ENCODE measurements at regions not wholly inside any gene's neighbourhood (a gene's known extent, or its start where the extent isn't known, plus 50 kb on each side); places are given as distances from the start of the nearest gene placed in this dataset.

DNA sequence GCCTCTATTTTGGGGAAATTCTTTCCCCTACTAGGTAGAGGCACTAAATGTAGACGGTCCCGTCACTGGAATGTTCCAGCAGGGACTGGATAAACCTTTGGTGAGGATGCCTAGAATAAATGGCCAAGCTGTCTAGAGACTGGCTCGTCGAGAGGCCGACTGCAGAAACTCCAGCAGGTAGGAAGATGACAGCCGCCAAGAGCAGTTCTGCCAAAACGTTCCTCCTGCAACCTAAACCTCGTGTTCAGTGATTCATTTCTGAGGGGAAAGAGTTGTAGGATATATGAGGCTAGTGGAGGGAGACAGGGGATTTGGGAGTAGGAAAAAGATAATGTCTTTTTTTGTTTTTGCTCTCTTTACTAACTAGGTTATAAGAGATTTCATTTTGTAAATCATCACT, 184.7 kb upstream of the GDF10 start:
- WGBS, 5 donors, result 70 to 79% (median 75%) methylated on average over 8 of the region's 8 CpGs
- Histone ChIP-seq H3K4me1 (no peaks in the 10 kb centered on the region), H3K27me3 (peaks cover 0 to 6% (median 0%) of the 10 kb centered on the region in 3 donors), H3K27ac (no peak overlapping the region), H3K4me3 (no peak overlapping the region), H3K36me3 (no peaks in the 10 kb centered on the region), H3K9me3 (no peaks in the 10 kb centered on the region)
- intact Hi-C loops (cut with DNase I; ENCODE audit: low total_unique reads), result no loop called here
- no peak for TF ChIP-seq EP300 (IDR thresholded peaks at IDR 0.05)
- no peak for TF ChIP-seq POLR2A (IDR thresholded peaks at IDR 0.05)
- no peak for TF ChIP-seq POLR2AphosphoS5 (IDR thresholded peaks at IDR 0.05)
- DNase-seq, result no peak

DNA sequence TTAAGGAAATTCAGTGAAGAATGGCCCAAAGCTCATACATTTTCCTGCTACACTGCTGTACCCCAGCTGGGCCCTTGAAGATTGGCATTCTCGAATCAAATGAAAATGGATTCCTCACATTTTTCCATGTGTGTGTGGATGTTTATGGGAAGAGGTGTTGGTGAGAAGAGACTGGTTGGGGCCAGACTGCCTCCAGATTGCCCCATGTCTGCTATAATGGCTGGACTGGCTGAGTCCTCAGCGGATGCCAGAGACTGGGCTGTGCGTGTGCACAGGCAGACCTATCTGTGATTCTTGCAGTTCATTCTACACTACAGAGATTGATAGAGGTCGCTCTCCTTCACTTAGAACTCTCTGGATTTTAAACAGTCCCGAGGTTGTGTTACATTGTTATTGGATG, 183.6 kb upstream of the GDF10 start:
- Histone ChIP-seq H3K27ac (no peak overlapping the region), H3K4me1 (no peaks in the 10 kb centered on the region), H3K9me3 (no peaks in the 10 kb centered on the region), H3K4me3 (no peak overlapping the region), H3K27me3 (peaks cover 0 to 6% (median 0%) of the 10 kb centered on the region in 3 donors), H3K36me3 (no peaks in the 10 kb centered on the region)
- no peak for DNase-seq
- TF ChIP-seq POLR2AphosphoS5 (IDR thresholded peaks at IDR 0.05) (no peak), POLR2A (IDR thresholded peaks at IDR 0.05) (no peak), CTCF (IDR thresholded peaks at IDR 0.05) (no peak), EP300 (IDR thresholded peaks at IDR 0.05) (no peak)
- 80 to 85% (median 84%) methylated on average over 5 of the region's 5 CpGs for WGBS, 5 donors
- intact Hi-C loops (cut with DNase I; ENCODE audit: low total_unique reads), result no loop called here

GRCh38 chr10:47118326-47118725, 181.7 kb upstream of the GDF10 start:
- H3K27me3 ChIP-seq, result peaks cover 0 to 6% (median 0%) of the 10 kb centered on the region in 3 donors
- H3K4me3 ChIP-seq, result no peak overlapping the region
- no peaks in the 10 kb centered on the region for H3K36me3 ChIP-seq
- no peaks in the 10 kb centered on the region for H3K9me3 ChIP-seq
- H3K27ac ChIP-seq, result no peak overlapping the region
- intact Hi-C loops (cut with DNase I; ENCODE audit: low total_unique reads), result no loop called here
- 85 to 91% (median 88%) methylated on average over 6 of the region's 6 CpGs for WGBS, 5 donors
- no peak for DNase-seq
- H3K4me1 ChIP-seq, result no peaks in the 10 kb centered on the region
- TF ChIP-seq CTCF (IDR thresholded peaks at IDR 0.05) (no peak), POLR2A (IDR thresholded peaks at IDR 0.05) (no peak), POLR2AphosphoS5 (IDR thresholded peaks at IDR 0.05) (no peak), EP300 (IDR thresholded peaks at IDR 0.05) (no peak)

- 64 to 80% (median 70%) methylated on average over 7 of the region's 7 CpGs for WGBS, 5 donors
- no peak for TF ChIP-seq EP300 (IDR thresholded peaks at IDR 0.05)
- TF ChIP-seq POLR2A (IDR thresholded peaks at IDR 0.05), result no peak
- no peak for TF ChIP-seq CTCF (IDR thresholded peaks at IDR 0.05)
- no peak for TF ChIP-seq POLR2AphosphoS5 (IDR thresholded peaks at IDR 0.05)
- no peaks in the 10 kb centered on the region for H3K36me3 ChIP-seq
- no peaks in the 10 kb centered on the region for H3K9me3 ChIP-seq
- no peak overlapping the region for H3K27ac ChIP-seq
- intact Hi-C loops (cut with DNase I; ENCODE audit: low total_unique reads), result no loop called here
- no peak overlapping the region for H3K4me3 ChIP-seq
- no peak for DNase-seq
- H3K27me3 ChIP-seq, result peaks cover 0 to 6% (median 0%) of the 10 kb centered on the region in 3 donors
- no peaks in the 10 kb centered on the region for H3K4me1 ChIP-seq
These were observed 178.7 kb upstream of the GDF10 start for GRCh38 chr10:47121336-47121735.

DNA sequence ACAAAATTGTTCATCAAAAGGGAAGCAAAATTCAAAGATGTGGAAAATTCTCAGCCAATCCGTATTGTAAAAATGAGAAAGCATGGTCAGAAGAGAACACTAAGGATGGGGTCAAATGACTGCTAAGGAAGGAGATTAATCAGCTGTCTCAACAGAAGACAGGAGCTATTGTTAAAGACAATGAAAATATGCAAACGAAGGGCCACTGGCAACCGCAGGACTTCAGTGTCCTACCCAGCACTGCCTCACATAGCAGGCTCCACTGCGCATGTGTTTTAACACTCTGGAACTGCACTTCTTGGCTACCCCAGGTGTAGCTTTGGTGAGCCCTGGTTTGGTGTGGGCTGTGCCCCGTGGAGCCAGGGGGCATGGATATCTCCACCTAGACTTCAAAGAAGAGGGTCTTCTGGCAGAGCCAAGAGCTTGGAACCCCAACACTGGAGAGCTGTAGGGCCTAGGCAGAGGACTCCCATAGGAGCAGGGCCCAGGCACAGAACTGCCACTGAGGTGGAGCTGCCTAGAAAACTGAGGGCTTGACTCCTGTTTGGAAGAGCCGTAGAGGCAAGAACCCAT, 176.2 kb upstream of the GDF10 start:
- DNase-seq, result no peak
- TF ChIP-seq POLR2AphosphoS5 (IDR thresholded peaks at IDR 0.05) (no peak), EP300 (IDR thresholded peaks at IDR 0.05) (no peak), CTCF (IDR thresholded peaks at IDR 0.05) (no peak), POLR2A (IDR thresholded peaks at IDR 0.05) (no peak)
- Histone ChIP-seq H3K36me3 (no peaks in the 10 kb centered on the region), H3K9me3 (no peaks in the 10 kb centered on the region), H3K4me1 (no peaks in the 10 kb centered on the region), H3K27me3 (no peaks in the 10 kb centered on the region), H3K27ac (no peak overlapping the region), H3K4me3 (no peak overlapping the region)
- WGBS, 5 donors, result 75 to 87% (median 80%) methylated on average over 6 of the region's 6 CpGs
- intact Hi-C loops (cut with DNase I; ENCODE audit: low total_unique reads), result no loop called here
